Retinal pigment epithelial cell (primary cell): ENCODE measurements at regions not wholly inside any gene's neighbourhood (a gene's known extent, or its start where the extent isn't known, plus 50 kb on each side); places are given as distances from the start of the nearest gene placed in this dataset.

Source experiments
- DNase-seq: peaks from one replicate; pipeline ENCODE4 v3.0.0-alpha.2; 2010; ENCODE audit warnings: low read depth
- H3K4me3 ChIP-seq: 2 replicates; pipeline ENCODE4 v1.5.1; 2011; ENCODE audit warnings: mild to moderate bottlenecking, low read length, control low read depth, moderate library complexity
- CTCF ChIP-seq: conservative IDR thresholded peaks from 2 replicates; pipeline ENCODE4 v1.5.1; 2011; ENCODE audit warnings: low read depth, low read length, control low read depth, inconsistent platforms

- no peak for TF ChIP-seq CTCF
- no peak overlapping the region for H3K4me3 ChIP-seq
- DNase-seq = no peak
These were observed 176.7 kb downstream of the LYPLAL1 start for GRCh38 chr1:219350172-219350931.

GRCh38 chr1:219347921-219348391 is 174.3 kb downstream of the LYPLAL1 start:
- no peak overlapping the region for H3K4me3 ChIP-seq
- no peak for DNase-seq
- no peak for TF ChIP-seq CTCF

DNA sequence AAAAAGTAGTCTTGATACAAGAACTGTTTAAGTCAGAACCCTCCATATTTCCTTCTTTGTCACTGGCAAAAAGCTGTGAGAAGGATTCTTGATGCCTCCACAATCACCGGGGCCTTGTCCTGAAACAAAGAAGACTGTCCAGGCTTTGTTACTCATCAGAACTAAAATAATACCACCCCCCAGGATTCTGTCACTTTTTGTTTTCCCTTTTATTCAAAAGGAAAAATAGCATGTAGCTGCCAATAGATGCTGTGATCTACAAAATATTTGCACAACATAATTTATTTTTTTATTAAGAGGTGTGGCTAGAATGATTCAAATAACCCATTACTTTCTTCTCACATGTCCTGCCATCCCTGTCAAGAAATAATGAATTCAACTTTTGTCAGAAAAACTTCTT is 173.7 kb downstream of the LYPLAL1 start:
- H3K4me3 ChIP-seq = no peak overlapping the region
- TF ChIP-seq CTCF = no peak
- DNase-seq = no peak

- TF ChIP-seq CTCF = no peak
- DNase-seq = no peak
These were observed 172.3 kb downstream of the LYPLAL1 start for GRCh38 chr1:219345953-219346352.

GRCh38 chr1:219342836-219343235 is 169.2 kb downstream of the LYPLAL1 start:
- DNase-seq = no peak
- TF ChIP-seq CTCF = no peak
- H3K4me3 ChIP-seq = no peak overlapping the region

More at GRCh38 chr1:219345953-219346352, 172.3 kb downstream of the LYPLAL1 start:
- H3K4me3 ChIP-seq = no peak overlapping the region

- no peak overlapping the region for H3K4me3 ChIP-seq
- no peak for DNase-seq
- TF ChIP-seq CTCF = no peak
These were observed 167.1 kb downstream of the LYPLAL1 start for GRCh38 chr1:219340796-219341195.

DNA sequence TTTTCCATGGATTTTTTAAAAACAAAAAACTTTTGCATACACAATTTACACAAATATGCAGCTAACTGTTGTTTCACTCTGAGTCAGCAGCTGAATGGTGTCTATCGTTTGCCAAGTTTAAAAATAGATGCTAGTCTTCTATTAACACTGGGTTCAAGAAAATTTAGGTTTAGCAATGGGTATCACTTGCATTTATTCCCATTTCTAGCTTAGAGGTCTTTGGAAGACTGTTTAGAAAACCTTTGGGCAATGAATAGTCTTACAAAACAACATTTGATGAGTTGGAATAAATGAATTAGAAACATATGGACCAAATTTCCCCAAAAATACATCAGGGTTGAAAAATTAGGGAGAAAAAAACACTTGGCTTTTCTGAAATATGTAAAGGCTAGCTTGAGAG is 165.8 kb downstream of the LYPLAL1 start:
- TF ChIP-seq CTCF = no peak
- DNase-seq = no peak

More for the DNA sequence above, 165.8 kb downstream of the LYPLAL1 start:
- H3K4me3 ChIP-seq = no peak overlapping the region
